Keratinocyte (primary cell): ENCODE measurements at regions not wholly inside any gene's neighbourhood (a gene's known extent, or its start where the extent isn't known, plus 50 kb on each side); places are given as distances from the start of the nearest gene placed in this dataset.

Source experiments
- EZH2 ChIP-seq: IDR thresholded peaks from one replicate; pipeline ENCODE4 v1.6.1; 2012; ENCODE audit warnings: inconsistent platforms, mild to moderate bottlenecking, low read length, moderate library complexity
- TF ChIP-seq, protein P1 (sequence below), 3 experiments: IDR thresholded peaks in 1 of 3; conservative IDR thresholded peaks in 1 of 3; optimal IDR thresholded peaks in 1 of 3; 2 replicates in 2 of 3; 3 replicates in 1 of 3; pipeline versions ENCODE3 to v1.5.1; 2011; ENCODE audit warnings: low read length in 3 of 3, mild to moderate bottlenecking in 3 of 3, moderate library complexity in 2 of 3, control low read depth in 1 of 3, inconsistent platforms in 1 of 3; ENCODE audit not compliant: insufficient read depth in 2 of 3; ENCODE audit errors: extremely low read depth in 1 of 3

DNA sequence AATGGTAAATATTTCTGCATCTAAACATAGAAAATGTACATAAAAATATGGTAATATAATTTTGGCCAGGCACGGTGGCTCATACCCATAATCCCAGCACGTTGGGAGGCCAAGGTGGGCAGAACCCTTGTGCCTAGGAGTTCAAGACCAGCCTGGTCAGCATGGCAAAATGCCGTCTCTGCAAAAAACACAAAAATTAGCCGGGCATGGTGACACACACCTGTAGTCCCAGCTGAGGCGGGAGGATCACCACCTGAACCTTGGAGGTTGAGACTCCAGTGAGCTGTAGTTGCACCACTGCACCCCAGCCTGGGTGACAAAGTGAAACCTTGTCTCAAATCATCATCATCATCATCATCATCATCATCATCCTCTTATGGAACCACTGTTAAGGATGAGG is 230.6 kb upstream of the NCAM1 start:
- TF ChIP-seq, protein P1, sequence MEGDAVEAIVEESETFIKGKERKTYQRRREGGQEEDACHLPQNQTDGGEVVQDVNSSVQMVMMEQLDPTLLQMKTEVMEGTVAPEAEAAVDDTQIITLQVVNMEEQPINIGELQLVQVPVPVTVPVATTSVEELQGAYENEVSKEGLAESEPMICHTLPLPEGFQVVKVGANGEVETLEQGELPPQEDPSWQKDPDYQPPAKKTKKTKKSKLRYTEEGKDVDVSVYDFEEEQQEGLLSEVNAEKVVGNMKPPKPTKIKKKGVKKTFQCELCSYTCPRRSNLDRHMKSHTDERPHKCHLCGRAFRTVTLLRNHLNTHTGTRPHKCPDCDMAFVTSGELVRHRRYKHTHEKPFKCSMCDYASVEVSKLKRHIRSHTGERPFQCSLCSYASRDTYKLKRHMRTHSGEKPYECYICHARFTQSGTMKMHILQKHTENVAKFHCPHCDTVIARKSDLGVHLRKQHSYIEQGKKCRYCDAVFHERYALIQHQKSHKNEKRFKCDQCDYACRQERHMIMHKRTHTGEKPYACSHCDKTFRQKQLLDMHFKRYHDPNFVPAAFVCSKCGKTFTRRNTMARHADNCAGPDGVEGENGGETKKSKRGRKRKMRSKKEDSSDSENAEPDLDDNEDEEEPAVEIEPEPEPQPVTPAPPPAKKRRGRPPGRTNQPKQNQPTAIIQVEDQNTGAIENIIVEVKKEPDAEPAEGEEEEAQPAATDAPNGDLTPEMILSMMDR (optimal IDR thresholded peaks at IDR 0.05 in 1 of 3, IDR thresholded peaks at IDR 0.05 in 1 of 3, conservative IDR thresholded peaks at IDR 0.05 in 1 of 3; ENCODE audit: extremely low read depth in 1 of 3, insufficient read depth in 2 of 3, low read length in 3 of 3): no peak
- no peak for TF ChIP-seq EZH2
